PC-3 (cell line): ENCODE measurements at regions not wholly inside any gene's neighbourhood (a gene's known extent, or its start where the extent isn't known, plus 50 kb on each side); places are given as distances from the start of the nearest gene placed in this dataset.

ENCODE experiments used
- ATAC-seq: fragments of 200-7000 bp; cut with Tn5 transposase; 2 replicates; pipeline ENCODE4 v1.9.1; 2020; ENCODE audit warnings: mild to moderate bottlenecking, moderate library complexity
- BruUV-seq: library from RNA; stranded (reverse); fragments of 400-500 nt; replicated peaks from 2 replicates; lab custom pipeline; 2021; lab: Mats Ljungman, UMichigan
- CTCF ChIA-PET: fragments of 300-600 bp; sonication (Branson Sonifier 250); formaldehyde crosslinking; loops from one replicate; lab custom pipeline; 2022; ENCODE audit warnings: antibody characterized with exemption; lab: Charles Lee
- POLR2A ChIA-PET: fragments of 300-600 bp; sonication (Branson Sonifier 250); formaldehyde crosslinking; loops from one replicate; lab custom pipeline; 2022; ENCODE audit warnings: antibody characterized with exemption; ENCODE audit not compliant: unreplicated experiment; lab: Charles Lee
- DNase-seq: peaks from one replicate; pipeline ENCODE4 v3.0.0-alpha.2; 2015
- H2AFZ ChIP-seq: fragments of 300-600 bp; sonication (generic); 2 replicates; pipeline ENCODE4 v1.6.0; 2016; ENCODE audit warnings: antibody characterized with exemption, low read length
- H3F3A ChIP-seq: fragments of 300-600 bp; sonication (generic); one replicate; pipeline ENCODE4 v1.6.0; 2017; ENCODE audit warnings: antibody characterized with exemption, low read length, control low read depth, mild to moderate bottlenecking; ENCODE audit not compliant: unreplicated experiment
- H3K27ac ChIP-seq: fragments of 300-600 bp; sonication (generic); 2 replicates; pipeline ENCODE4 v1.5.1; 2016; ENCODE audit warnings: mild to moderate bottlenecking, low read length
- H3K27me3 ChIP-seq: fragments of 300-600 bp; sonication (generic); 2 replicates; pipeline ENCODE4 v1.6.1; 2016; ENCODE audit warnings: low read length, mixed read lengths
- H3K36me3 ChIP-seq: fragments of 300-600 bp; sonication (generic); 2 replicates; pipeline ENCODE4 v1.6.1; 2016; ENCODE audit warnings: low read depth, mixed run types, low read length, mixed read lengths
- H3K4me1 ChIP-seq: fragments of 300-600 bp; sonication (generic); 2 replicates; pipeline ENCODE4 v1.5.1; 2016; ENCODE audit warnings: low read length; ENCODE audit not compliant: insufficient read depth
- H3K4me2 ChIP-seq: fragments of 300-600 bp; sonication (generic); 2 replicates; pipeline ENCODE4 v1.6.0; 2016; ENCODE audit warnings: low read length
- H3K4me3 ChIP-seq: fragments of 300-600 bp; sonication (generic); 2 replicates; pipeline ENCODE4 v1.5.1; 2016; ENCODE audit warnings: mild to moderate bottlenecking, low read length, mixed read lengths
- H3K79me2 ChIP-seq: fragments of 300-600 bp; sonication (generic); 2 replicates; pipeline ENCODE4 v1.6.1; 2017; ENCODE audit warnings: low read length, mixed read lengths
- H3K9ac ChIP-seq: fragments of 300-600 bp; sonication (generic); 2 replicates; pipeline ENCODE4 v1.6.0; 2016; ENCODE audit warnings: mild to moderate bottlenecking, low read length
- H3K9me2 ChIP-seq: fragments of 300-600 bp; sonication (generic); replicated peaks from 2 replicates; pipeline ENCODE4 v1.6.1; 2016; ENCODE audit warnings: mixed run types, low read length, mixed read lengths
- H3K9me3 ChIP-seq: fragments of 300-600 bp; sonication (generic); 2 replicates; pipeline ENCODE4 v1.6.1; 2016; ENCODE audit warnings: low read length, mixed read lengths
- H4K20me1 ChIP-seq: fragments of 300-600 bp; sonication (generic); 2 replicates; pipeline ENCODE4 v1.6.1; 2016; ENCODE audit warnings: low read length, mixed read lengths
- CTCF ChIP-seq: fragments of 300-600 bp; sonication (generic); conservative IDR thresholded peaks from 2 replicates; pipeline ENCODE4 v1.5.1; 2017; ENCODE audit warnings: antibody characterized with exemption, low read depth, mild to moderate bottlenecking, low read length
- EZH2 ChIP-seq: fragments of 300-600 bp; sonication (generic); IDR thresholded peaks from one replicate; pipeline ENCODE4 v1.6.1; 2017; ENCODE audit warnings: antibody characterized with exemption, mild to moderate bottlenecking, low read length; ENCODE audit not compliant: unreplicated experiment
- EZH2phosphoT487 ChIP-seq: fragments of 300-600 bp; sonication (generic); IDR thresholded peaks from 2 replicates; pipeline ENCODE4 v1.6.1; 2018; ENCODE audit warnings: mild to moderate bottlenecking, antibody characterized with exemption, low read length, borderline replicate concordance
- intact Hi-C: fragments of 100-400 bp; cut with micrococcal nuclease; formaldehyde crosslinking; loops from 2 replicates; pipeline ENCODE4 v1.9.0; 2023

DNA sequence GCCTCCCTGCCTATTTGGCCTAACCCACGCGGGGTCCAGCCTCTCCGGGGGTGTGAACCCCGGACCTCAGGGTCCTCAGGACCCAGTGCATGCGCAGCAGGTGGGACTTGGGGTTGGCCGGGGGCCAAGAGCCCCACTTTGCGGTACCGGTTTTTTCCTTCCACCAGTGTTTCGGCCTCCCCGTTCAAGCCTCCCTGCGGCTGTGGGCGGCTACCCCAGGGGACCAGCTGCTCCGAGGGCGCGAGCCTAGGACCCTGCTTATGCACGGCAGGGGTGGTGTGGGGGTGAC lies 327.3 kb downstream of the ALG10 start:
- no TSS peak for BruUV-seq
- peak overlapping the region; percentile 82 for H2AFZ ChIP-seq
- no peaks in the 10 kb centered on the region for H3F3A ChIP-seq
- no peaks in the 10 kb centered on the region for H3K36me3 ChIP-seq
- no peaks in the 10 kb centered on the region for H3K9me2 ChIP-seq
- intact Hi-C loops, result no loop called here
- H4K20me1 ChIP-seq, result no peaks in the 10 kb centered on the region
- 0 out of 2 replicates have a peak, but pooled peaks cover 12% of the 10 kb centered on the region for H3K4me1 ChIP-seq
- DNase-seq (no peak), ATAC-seq (no peak)
- no peaks in the 10 kb centered on the region for H3K27me3 ChIP-seq
- no peak overlapping the region for H3K9ac ChIP-seq
- H3K9me3 ChIP-seq, result no peaks in the 10 kb centered on the region
- ChIA-PET POLR2A (no interaction called here), CTCF (no interaction called here)
- TF ChIP-seq CTCF (no peak), EZH2 (no peak), EZH2phosphoT487 (no peak)
- H3K27ac ChIP-seq, result no peak overlapping the region
- peak overlapping the region; percentile 60 for H3K4me3 ChIP-seq
- H3K4me2 ChIP-seq, result peak overlapping the region; percentile 82
- H3K79me2 ChIP-seq, result no peaks in the 10 kb centered on the region

GRCh38 chr12:34350092-34351041 lies 328.1 kb downstream of the ALG10 start:
- H3K9me2 ChIP-seq, result no peaks in the 10 kb centered on the region
- intact Hi-C loops, result loop anchor here (10.0 kb wide), 1 partner anchor 274 kb away; no protein-coding TSS in a partner anchor
- H3K4me3 ChIP-seq, result peak overlapping the region; percentile 60
- no peak overlapping the region for H3K27ac ChIP-seq
- no peaks in the 10 kb centered on the region for H3K79me2 ChIP-seq
- H3K4me1 ChIP-seq, result 0 out of 2 replicates have a peak, but pooled peaks cover 12% of the 10 kb centered on the region
- H3K4me2 ChIP-seq, result peak overlapping the region; percentile 82
- no peaks in the 10 kb centered on the region for H3K27me3 ChIP-seq
- H3K9me3 ChIP-seq, result no peaks in the 10 kb centered on the region
- DNase-seq (no peak), ATAC-seq (no peak)
- H2AFZ ChIP-seq, result peak overlapping the region; percentile 85
- BruUV-seq, result no TSS peak
- TF ChIP-seq CTCF (no peak), EZH2phosphoT487 (no peak), EZH2 (no peak)
- POLR2A ChIA-PET, result no interaction called here
- no peaks in the 10 kb centered on the region for H3F3A ChIP-seq
- no peak overlapping the region for H3K9ac ChIP-seq
- CTCF ChIA-PET, result no interaction called here
- H4K20me1 ChIP-seq, result no peaks in the 10 kb centered on the region
- H3K36me3 ChIP-seq, result no peaks in the 10 kb centered on the region

- Histone ChIP-seq H3K9me3 (no peaks in the 10 kb centered on the region), H3K27ac (no peak overlapping the region), H4K20me1 (no peaks in the 10 kb centered on the region), H3K9ac (no peak overlapping the region), H3K36me3 (no peaks in the 10 kb centered on the region), H3K79me2 (no peaks in the 10 kb centered on the region), H3K27me3 (peaks cover 6% of the 10 kb centered on the region; the same call in 1 of the 2 replicates), H3K4me3 (no peak overlapping the region), H3K4me1 (0 out of 2 replicates have a peak, but pooled peaks cover 9% of the 10 kb centered on the region), H2AFZ (no peak overlapping the region), H3K9me2 (no peaks in the 10 kb centered on the region), H3K4me2 (no peak overlapping the region), H3F3A (no peaks in the 10 kb centered on the region)
- ChIA-PET POLR2A (no interaction called here), CTCF (no interaction called here)
- intact Hi-C loops, result loop anchor here (10.0 kb wide), 1 partner anchor 273 kb away; no protein-coding TSS in a partner anchor
- ATAC-seq (no peak), DNase-seq (no peak)
- no peak for TF ChIP-seq CTCF
- no TSS peak for BruUV-seq
These were observed 329.8 kb downstream of the ALG10 start for GRCh38 chr12:34352098-34352497.
